GM12878 (cell line): ENCODE measurements at regions not wholly inside any gene's neighbourhood (a gene's known extent, or its start where the extent isn't known, plus 50 kb on each side); places are given as distances from the start of the nearest gene placed in this dataset.

Experiments
- ATAC-seq: fragments of 200-7000 bp; cut with Tn5 transposase; 3 replicates; pipeline ENCODE4 v1.9.1; 2020; ENCODE audit warnings: mild to moderate bottlenecking, moderate library complexity
- BruUV-seq: library from RNA; stranded (reverse); fragments of 400-500 nt; replicated peaks from 2 replicates; lab custom pipeline; 2021; lab: Mats Ljungman, UMichigan
- CTCF ChIA-PET: fragments of 300-600 bp; sonication (Branson Sonifier 250); formaldehyde crosslinking; extraction: SDS; loops from one replicate; lab custom pipeline; 2021; ENCODE audit warnings: inconsistent platforms; lab: Yijun Ruan, JAX
- POLR2A ChIA-PET: fragments of 350-600 bp; formaldehyde crosslinking; extraction: SDS; loops from one replicate; lab custom pipeline; 2021; ENCODE audit warnings: inconsistent platforms; lab: Charles Lee
- RAD21 ChIA-PET: fragments of 300-600 bp; sonication (Branson Sonifier 250); formaldehyde crosslinking; loops from one replicate; lab custom pipeline; 2023; ENCODE audit warnings: antibody characterized with exemption; ENCODE audit not compliant: unreplicated experiment; lab: Charles Lee
- SMC1A ChIA-PET: fragments of 300-600 bp; sonication (Branson Sonifier 250); formaldehyde crosslinking; loops from one replicate; lab custom pipeline; 2023; ENCODE audit not compliant: unreplicated experiment, uncharacterized antibody; lab: Charles Lee
- DNase-seq: peaks from one replicate; pipeline ENCODE4 v3.0.0-alpha.2; 2011; ENCODE audit warnings: low read depth, low spot score
- FAIRE-seq: peaks from 3 replicates; lab custom pipeline; 2011; peaks lifted over from hg19 to GRCh38; lab: Jason Lieb, UNC
- H2AFZ ChIP-seq: 2 replicates; pipeline ENCODE4 v1.6.0; 2011; ENCODE audit warnings: low read depth, low read length, control low read depth; ENCODE audit not compliant: control insufficient read depth
- H3K27ac ChIP-seq: 2 replicates; pipeline ENCODE4 v1.5.1; 2011; ENCODE audit warnings: control low read depth; ENCODE audit not compliant: control insufficient read depth, insufficient read depth
- H3K27me3 ChIP-seq, 2 experiments: replicated peaks in 1 of 2; 2 replicates each; pipeline versions ENCODE4 v1.6.0 to v1.6.1; 2011; ENCODE audit warnings: low read length in 1 of 2; ENCODE audit not compliant: control insufficient read depth in 2 of 2, insufficient read depth in 2 of 2
- H3K36me3 ChIP-seq, 2 experiments: 2 replicates each; pipeline ENCODE4 v1.5.1; 2011; ENCODE audit warnings: low read length in 1 of 2; ENCODE audit not compliant: control insufficient read depth in 2 of 2, insufficient read depth in 2 of 2
- H3K4me1 ChIP-seq: 2 replicates; pipeline ENCODE4 v1.6.1; 2011; ENCODE audit warnings: mild to moderate bottlenecking, low read length, moderate library complexity, mixed read lengths; ENCODE audit not compliant: control insufficient read depth, insufficient read depth
- H3K4me2 ChIP-seq: 2 replicates; pipeline ENCODE4 v1.6.0; 2011; ENCODE audit warnings: control low read depth; ENCODE audit not compliant: control insufficient read depth, insufficient read depth
- H3K4me3 ChIP-seq: fragments of 200-600 bp; sonication (generic); 2 replicates; pipeline ENCODE4 v1.5.1; 2016
- H3K79me2 ChIP-seq: 2 replicates; pipeline ENCODE4 v1.6.0; 2011; ENCODE audit warnings: low read length; ENCODE audit not compliant: control insufficient read depth, insufficient read depth
- H3K9ac ChIP-seq: 2 replicates; pipeline ENCODE4 v1.8.0; 2011; ENCODE audit warnings: low read length, control low read depth, mixed read lengths; ENCODE audit not compliant: control insufficient read depth, insufficient read depth
- H3K9me3 ChIP-seq: replicated peaks from 3 replicates; pipeline ENCODE4 v1.5.1; 2011; ENCODE audit warnings: mild to moderate bottlenecking, low read length; ENCODE audit not compliant: control insufficient read depth, insufficient read depth
- H4K20me1 ChIP-seq: 2 replicates; pipeline ENCODE4 v1.6.0; 2011; ENCODE audit not compliant: control insufficient read depth, insufficient read depth
- BCLAF1 ChIP-seq: fragments of 450-650 bp; IDR thresholded peaks from 2 replicates; pipeline ENCODE4 v1.6.1; 2017; ENCODE audit warnings: antibody characterized with exemption, mild to moderate bottlenecking, moderate library complexity
- EGR1 ChIP-seq, 2 experiments: IDR thresholded peaks; 1 replicate in 1 of 2; 2 replicates in 1 of 2; pipeline ENCODE4 v1.6.1; 2011 to 2012; ENCODE audit warnings: low read depth in 2 of 2, low read length in 2 of 2, borderline replicate concordance in 1 of 2, mild to moderate bottlenecking in 1 of 2, moderate library complexity in 1 of 2
- ELK1 ChIP-seq: IDR thresholded peaks from 2 replicates; pipeline ENCODE4 v1.6.1; 2012; ENCODE audit warnings: low read depth, low read length, improper control_type of control experiment
- FOXK2 ChIP-seq: fragments of 450-650 bp; IDR thresholded peaks from 2 replicates; pipeline ENCODE4 v1.6.1; 2017; ENCODE audit warnings: mild to moderate bottlenecking, moderate library complexity
- HDAC2 ChIP-seq: fragments of 200-600 bp; sonication (generic); IDR thresholded peaks from 2 replicates; pipeline ENCODE4 v1.6.1; 2017
- IKZF1 ChIP-seq: fragments of 450-650 bp; conservative IDR thresholded peaks from 2 replicates; pipeline ENCODE4 v1.6.1; 2017; ENCODE audit warnings: antibody characterized with exemption, mild to moderate bottlenecking
- NR2C1 ChIP-seq: fragments of 450-650 bp; IDR thresholded peaks from 2 replicates; pipeline ENCODE4 v1.6.1; 2017; ENCODE audit warnings: antibody characterized with exemption, mild to moderate bottlenecking, moderate library complexity
- NR2F1 ChIP-seq: fragments of 450-650 bp; conservative IDR thresholded peaks from 2 replicates; pipeline ENCODE4 v1.6.1; 2017; ENCODE audit warnings: mild to moderate bottlenecking
- POLR2A ChIP-seq: IDR thresholded peaks from 2 replicates; pipeline ENCODE4 v1.6.1; 2011; ENCODE audit warnings: low read depth, mild to moderate bottlenecking, low read length
- POLR2AphosphoS2 ChIP-seq: IDR thresholded peaks from 2 replicates; pipeline ENCODE4 v1.6.1; 2011; ENCODE audit warnings: low read depth, mild to moderate bottlenecking, low read length, improper control_type of control experiment, moderate library complexity
- POU2F2 ChIP-seq: IDR thresholded peaks from 3 replicates; pipeline ENCODE4 v1.6.1; 2011; ENCODE audit warnings: low read depth, mild to moderate bottlenecking, low read length, borderline replicate concordance
- REST ChIP-seq: IDR thresholded peaks from 2 replicates; pipeline ENCODE4 v1.6.1; 2012; ENCODE audit warnings: mild to moderate bottlenecking, low read depth, low read length
- SIX5 ChIP-seq: IDR thresholded peaks from 2 replicates; pipeline ENCODE4 v1.6.1; 2011; ENCODE audit warnings: mild to moderate bottlenecking, low read depth, low read length, moderate library complexity; ENCODE audit not compliant: severe bottlenecking
- ZNF24 ChIP-seq: fragments of 450-650 bp; IDR thresholded peaks from 2 replicates; pipeline ENCODE4 v1.6.1; 2017; ENCODE audit warnings: antibody characterized with exemption, mild to moderate bottlenecking
- WGBS: methylation state at CpG from one replicate; pipeline ENCODE4 v1.1.6; 2016; ENCODE audit warnings: low lambda C conversion rate; ENCODE audit not compliant: insufficient replicate concordance, insufficient coverage; ENCODE audit errors: missing lambda C conversion rate; 5-methylcytosine and 5-hydroxymethylcytosine counted together
- in situ Hi-C: fragments of 300-500 bp; cut with MboI; formaldehyde crosslinking; loops from 9 replicates; pipeline ENCODE4 v1.14.3; 2018; ENCODE audit warnings: mixed read lengths
- intact Hi-C: fragments of 100-400 bp; cut with micrococcal nuclease; formaldehyde crosslinking; loops from one replicate; pipeline ENCODE4 v1.14.2; 2022; ENCODE audit not compliant: unreplicated experiment
- TF ChIP-seq, protein P1 (sequence below): IDR thresholded peaks from 2 replicates; pipeline ENCODE4 v1.6.1; 2011; ENCODE audit warnings: borderline replicate concordance, low read depth, mild to moderate bottlenecking, moderate library complexity, mixed read lengths, low read length; ENCODE audit not compliant: insufficient read depth; ENCODE audit errors: extremely low read length

- Histone ChIP-seq H3K4me3 (no peak overlapping the region), H3K27ac (no peak overlapping the region), H3K79me2 (no peaks in the 10 kb centered on the region), H3K4me1 (no peaks in the 10 kb centered on the region), H3K36me3 (no peaks in the 10 kb centered on the region), H2AFZ (no peak overlapping the region), H3K4me2 (no peak overlapping the region), H3K9ac (no peak overlapping the region), H4K20me1 (no peaks in the 10 kb centered on the region), H3K9me3 (no peaks in the 10 kb centered on the region; the same call in 2 of the 3 replicates), H3K27me3 (no peaks in the 10 kb centered on the region; a peak in 1 of 4 replicates)
- ATAC-seq (peak; percentile 65), DNase-seq (no peak), FAIRE-seq (no peak)
- ChIA-PET CTCF (no interaction called here), POLR2A (no interaction called here), RAD21 (no interaction called here), SMC1A (no interaction called here)
- in situ Hi-C loops, result no loop called here
- 20% methylated on average over 6 of the region's 6 CpGs for WGBS
- BruUV-seq, result no TSS peak
- intact Hi-C loops, result no loop called here
- TF ChIP-seq IKZF1 (peak; percentile 46), BCLAF1 (no peak), FOXK2 (no peak), SIX5 (no peak), REST (no peak), NR2C1 (peak; percentile 50; the same call in 1 of the 2 replicates), POLR2A (no peak), POLR2AphosphoS2 (no peak), POU2F2 (no peak), HDAC2 (no peak), NR2F1 (peak; percentile 74), ELK1 (no peak), ZNF24 (no peak), EGR1 (IDR thresholded peaks at IDR 0.05; ENCODE audit: borderline replicate concordance in 1 of 2, low read depth in 2 of 2, low read length in 2 of 2) (no peak)
- TF ChIP-seq, protein P1, sequence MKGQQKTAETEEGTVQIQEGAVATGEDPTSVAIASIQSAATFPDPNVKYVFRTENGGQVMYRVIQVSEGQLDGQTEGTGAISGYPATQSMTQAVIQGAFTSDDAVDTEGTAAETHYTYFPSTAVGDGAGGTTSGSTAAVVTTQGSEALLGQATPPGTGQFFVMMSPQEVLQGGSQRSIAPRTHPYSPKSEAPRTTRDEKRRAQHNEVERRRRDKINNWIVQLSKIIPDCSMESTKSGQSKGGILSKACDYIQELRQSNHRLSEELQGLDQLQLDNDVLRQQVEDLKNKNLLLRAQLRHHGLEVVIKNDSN, result no peak
These were observed 143.7 kb downstream of the SNX19 start for GRCh38 chr11:130772266-130773227.
